ENCODE measurements at regions not wholly inside any gene's neighbourhood (a gene's known extent, or its start where the extent isn't known, plus 50 kb on each side); places are given as distances from the start of the nearest gene placed in this dataset.

GRCh38 chr3:189500798-189501495, 130.2 kb upstream of the TP63 start:
- DNase-seq (ENCODE audit: insufficient read length, low spot score) (no peak), FAIRE-seq (peak; percentile 57)
- no peak for TF ChIP-seq POLR2A (IDR thresholded peaks at IDR 0.05; ENCODE audit: low read depth, low read length)

- TF ChIP-seq POLR2A (IDR thresholded peaks at IDR 0.05; ENCODE audit: low read depth, low read length), result no peak
- no peak for DNase-seq (ENCODE audit: insufficient read length, low spot score)
- FAIRE-seq, result peak; percentile 73
These were observed 128.9 kb upstream of the TP63 start for GRCh38 chr3:189502256-189502655.

- no peak for DNase-seq (ENCODE audit: insufficient read length, low spot score)
- FAIRE-seq, result no peak
- TF ChIP-seq POLR2A (IDR thresholded peaks at IDR 0.05; ENCODE audit: low read depth, low read length), result no peak
These were observed 128.4 kb upstream of the TP63 start for GRCh38 chr3:189502676-189503257.

- no peak for TF ChIP-seq POLR2A (IDR thresholded peaks at IDR 0.05; ENCODE audit: low read depth, low read length)
- FAIRE-seq, result no peak
- DNase-seq (ENCODE audit: insufficient read length, low spot score), result no peak
These were observed 123.3 kb upstream of the TP63 start for GRCh38 chr3:189507856-189508255.

GRCh38 chr3:189508784-189509501, 122.2 kb upstream of the TP63 start:
- no peak for TF ChIP-seq POLR2A (IDR thresholded peaks at IDR 0.05; ENCODE audit: low read depth, low read length)
- no peak for DNase-seq (ENCODE audit: insufficient read length, low spot score)

GRCh38 chr3:189512039-189512438, 119.2 kb upstream of the TP63 start:
- no peak for FAIRE-seq
- no peak for DNase-seq (ENCODE audit: insufficient read length, low spot score)
- TF ChIP-seq POLR2A (IDR thresholded peaks at IDR 0.05; ENCODE audit: low read depth, low read length), result no peak

More at GRCh38 chr3:189508784-189509501, 122.2 kb upstream of the TP63 start:
- FAIRE-seq, result no peak

GRCh38 chr3:189512821-189513220, 118.4 kb upstream of the TP63 start:
- TF ChIP-seq POLR2A (IDR thresholded peaks at IDR 0.05; ENCODE audit: low read depth, low read length), result no peak
- DNase-seq (ENCODE audit: insufficient read length, low spot score) (no peak), FAIRE-seq (peak; percentile 38)

- peak; percentile 23 for FAIRE-seq
- no peak for DNase-seq (ENCODE audit: insufficient read length, low spot score)
- no peak for TF ChIP-seq POLR2A (IDR thresholded peaks at IDR 0.05; ENCODE audit: low read depth, low read length)
These were observed 117.7 kb upstream of the TP63 start for GRCh38 chr3:189513281-189514117.

- DNase-seq (ENCODE audit: insufficient read length, low spot score) (no peak), FAIRE-seq (no peak)
- no peak for TF ChIP-seq POLR2A (IDR thresholded peaks at IDR 0.05; ENCODE audit: low read depth, low read length)
These were observed 115.2 kb upstream of the TP63 start for GRCh38 chr3:189516039-189516438.

GRCh38 chr3:189517981-189518380, 113.2 kb upstream of the TP63 start:
- TF ChIP-seq POLR2A (IDR thresholded peaks at IDR 0.05; ENCODE audit: low read depth, low read length), result no peak
- FAIRE-seq (no peak), DNase-seq (ENCODE audit: insufficient read length, low spot score) (no peak)

- no peak for FAIRE-seq
- no peak for TF ChIP-seq POLR2A (IDR thresholded peaks at IDR 0.05; ENCODE audit: low read depth, low read length)
- DNase-seq (ENCODE audit: insufficient read length, low spot score), result no peak
These were observed 111.7 kb upstream of the TP63 start for GRCh38 chr3:189519458-189519857.

- no peak for DNase-seq (ENCODE audit: insufficient read length, low spot score)
- no peak for FAIRE-seq
- no peak for TF ChIP-seq POLR2A (IDR thresholded peaks at IDR 0.05; ENCODE audit: low read depth, low read length)
These were observed 101.7 kb upstream of the TP63 start for GRCh38 chr3:189529468-189529867.

GRCh38 chr3:189529889-189530471, 101.2 kb upstream of the TP63 start:
- no peak for DNase-seq (ENCODE audit: insufficient read length, low spot score)
- peak; percentile 55 for FAIRE-seq
- no peak for TF ChIP-seq POLR2A (IDR thresholded peaks at IDR 0.05; ENCODE audit: low read depth, low read length)
